Lower leg skin (tissue), 3 donors: ENCODE measurements at regions not wholly inside any gene's neighbourhood (a gene's known extent, or its start where the extent isn't known, plus 50 kb on each side); places are given as distances from the start of the nearest gene placed in this dataset.

ENCODE experiments used
- CTCF ChIP-seq, 3 donors: fragments of 450-650 bp; IDR thresholded peaks; one replicate each; pipeline ENCODE4 v1.5.1; 2016; ENCODE audit warnings: antibody characterized with exemption in 3 of 3, mild to moderate bottlenecking in 3 of 3, moderate library complexity in 2 of 3
- POLR2A ChIP-seq, 2 donors: fragments of 450-650 bp; IDR thresholded peaks; one replicate each; pipeline ENCODE4 v1.6.1; 2016 to 2017; ENCODE audit warnings: antibody characterized with exemption in 2 of 2, mild to moderate bottlenecking in 1 of 2, moderate library complexity in 1 of 2

- TF ChIP-seq CTCF (IDR thresholded peaks at IDR 0.05) (no peak), POLR2A (IDR thresholded peaks at IDR 0.05) (no peak)
Observed at GRCh38 chr1:238783633-238784032, 602.7 kb upstream of the CHRM3 start.
